Breast epithelium (tissue), 3 donors: ENCODE measurements at regions not wholly inside any gene's neighbourhood (a gene's known extent, or its start where the extent isn't known, plus 50 kb on each side); places are given as distances from the start of the nearest gene placed in this dataset.
"Not testable (repeated sequence)": the region's sequence is repeated elsewhere in the genome, so short reads cannot be mapped to it uniquely, and the experiment has no call there.

Experiments used
- POLR2A ChIP-seq: fragments of 450-650 bp; IDR thresholded peaks from one replicate; pipeline ENCODE4 v1.6.1; 2016; ENCODE audit warnings: antibody characterized with exemption, mild to moderate bottlenecking, moderate library complexity
- POLR2AphosphoS5 ChIP-seq, 3 donors: sonication (generic); formaldehyde crosslinking; IDR thresholded peaks; one replicate each; pipeline ENCODE4 v1.6.1; 2017; ENCODE audit warnings: antibody characterized with exemption in 3 of 3
- TF ChIP-seq, protein P1 (sequence below), 3 donors: fragments of 450-650 bp; IDR thresholded peaks; one replicate each; pipeline ENCODE4 v1.5.1; 2016 to 2017; ENCODE audit warnings: antibody characterized with exemption in 3 of 3, mild to moderate bottlenecking in 3 of 3, moderate library complexity in 3 of 3

- TF ChIP-seq POLR2AphosphoS5 (IDR thresholded peaks at IDR 0.05); POLR2A: not testable (repeated sequence)
- TF ChIP-seq, protein P1, sequence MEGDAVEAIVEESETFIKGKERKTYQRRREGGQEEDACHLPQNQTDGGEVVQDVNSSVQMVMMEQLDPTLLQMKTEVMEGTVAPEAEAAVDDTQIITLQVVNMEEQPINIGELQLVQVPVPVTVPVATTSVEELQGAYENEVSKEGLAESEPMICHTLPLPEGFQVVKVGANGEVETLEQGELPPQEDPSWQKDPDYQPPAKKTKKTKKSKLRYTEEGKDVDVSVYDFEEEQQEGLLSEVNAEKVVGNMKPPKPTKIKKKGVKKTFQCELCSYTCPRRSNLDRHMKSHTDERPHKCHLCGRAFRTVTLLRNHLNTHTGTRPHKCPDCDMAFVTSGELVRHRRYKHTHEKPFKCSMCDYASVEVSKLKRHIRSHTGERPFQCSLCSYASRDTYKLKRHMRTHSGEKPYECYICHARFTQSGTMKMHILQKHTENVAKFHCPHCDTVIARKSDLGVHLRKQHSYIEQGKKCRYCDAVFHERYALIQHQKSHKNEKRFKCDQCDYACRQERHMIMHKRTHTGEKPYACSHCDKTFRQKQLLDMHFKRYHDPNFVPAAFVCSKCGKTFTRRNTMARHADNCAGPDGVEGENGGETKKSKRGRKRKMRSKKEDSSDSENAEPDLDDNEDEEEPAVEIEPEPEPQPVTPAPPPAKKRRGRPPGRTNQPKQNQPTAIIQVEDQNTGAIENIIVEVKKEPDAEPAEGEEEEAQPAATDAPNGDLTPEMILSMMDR (IDR thresholded peaks at IDR 0.05) = not testable (repeated sequence)
Measured at GRCh38 chr1:170811013-170811412, 124.3 kb upstream of the MROH9 start.
